ENCODE measurements at regions not wholly inside any gene's neighbourhood (a gene's known extent, or its start where the extent isn't known, plus 50 kb on each side); places are given as distances from the start of the nearest gene placed in this dataset.

GRCh38 chr7:10677211-10677610 is 296.5 kb upstream of the PHF14 start:
- no peak for TF ChIP-seq CTCF (tag by site-specific recombination; IDR thresholded peaks at IDR 0.05)
- no peak for TF ChIP-seq ZNF214 (tag by site-specific recombination; IDR thresholded peaks at IDR 0.05; ENCODE audit: borderline replicate concordance)
- no peak for TF ChIP-seq ZBTB49 (tag by site-specific recombination; IDR thresholded peaks at IDR 0.05; ENCODE audit: low read depth)

Data from HEK293 (cell line).